Fibroblast of mammary gland (primary cell): ENCODE measurements at regions not wholly inside any gene's neighbourhood (a gene's known extent, or its start where the extent isn't known, plus 50 kb on each side); places are given as distances from the start of the nearest gene placed in this dataset.

ENCODE experiments used
- DNase-seq: peaks from one replicate; pipeline ENCODE4 v3.0.0-alpha.2; 2010; ENCODE audit warnings: low read depth
- H3K4me3 ChIP-seq: 2 replicates; pipeline ENCODE4 v1.5.1; 2011; ENCODE audit warnings: low read depth, mild to moderate bottlenecking, low read length, moderate library complexity; ENCODE audit not compliant: control insufficient read depth
- CTCF ChIP-seq: conservative IDR thresholded peaks from 2 replicates; pipeline ENCODE4 v1.5.1; 2011; ENCODE audit warnings: low read depth, low read length, inconsistent platforms; ENCODE audit not compliant: control insufficient read depth, insufficient read depth

GRCh38 chr11:70672991-70673653, 274.8 kb downstream of the CTTN start:
- no peak for TF ChIP-seq CTCF
- H3K4me3 ChIP-seq, result no peak overlapping the region
- no peak for DNase-seq

DNA sequence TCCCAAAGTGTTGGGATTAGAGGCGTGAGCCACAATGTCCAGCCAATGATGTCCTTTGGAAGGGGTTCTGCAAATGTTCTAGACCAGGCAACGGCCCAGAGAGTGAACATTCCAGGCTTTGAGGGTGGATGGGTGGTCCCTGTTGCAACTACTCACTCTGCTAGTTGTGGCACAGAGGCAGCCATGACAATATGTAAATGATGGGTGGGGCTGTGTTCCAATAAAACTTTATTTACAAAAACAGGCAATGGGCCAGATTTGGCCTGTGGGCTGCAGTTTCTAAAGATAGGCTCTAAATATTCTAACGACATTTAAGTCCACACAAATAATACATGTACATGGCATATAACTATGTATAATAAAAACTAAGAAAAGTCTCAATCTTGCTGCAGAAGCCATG, 276.3 kb downstream of the CTTN start:
- no peak for DNase-seq
- H3K4me3 ChIP-seq, result no peak overlapping the region
- TF ChIP-seq CTCF, result no peak

DNA sequence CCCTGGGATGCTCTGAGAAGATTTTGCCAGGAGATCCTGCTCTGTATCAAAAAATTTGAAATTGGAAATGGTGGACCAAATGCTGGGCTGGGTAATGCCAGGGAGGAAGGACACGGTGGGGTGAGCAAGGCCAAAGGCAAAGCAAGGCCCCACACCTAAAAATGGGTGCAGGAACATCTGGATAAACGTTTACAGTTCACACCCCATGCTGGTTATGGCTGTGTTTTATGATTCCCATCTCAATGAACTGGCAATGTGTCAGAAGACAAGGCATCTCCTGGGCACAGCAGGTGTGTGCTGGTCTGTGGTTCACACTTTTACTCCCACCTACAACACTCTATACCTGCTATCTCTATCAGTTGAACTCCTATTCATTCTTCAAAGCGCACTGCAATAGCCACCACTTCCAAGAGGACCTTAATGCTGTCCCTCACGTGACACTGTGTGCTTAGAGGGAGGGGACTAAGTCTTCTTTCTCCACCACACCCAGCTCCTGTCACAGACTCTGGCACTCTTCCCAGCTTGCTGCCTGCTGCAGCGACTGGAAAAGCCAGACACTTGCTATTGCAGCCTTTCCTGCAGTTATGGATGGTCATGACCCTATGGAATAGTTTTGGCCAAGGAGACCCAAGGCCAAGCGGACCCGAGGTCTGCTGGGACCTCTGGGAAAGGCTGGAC, 277.5 kb downstream of the CTTN start:
- no peak for DNase-seq
- no peak for TF ChIP-seq CTCF
- no peak overlapping the region for H3K4me3 ChIP-seq

DNA sequence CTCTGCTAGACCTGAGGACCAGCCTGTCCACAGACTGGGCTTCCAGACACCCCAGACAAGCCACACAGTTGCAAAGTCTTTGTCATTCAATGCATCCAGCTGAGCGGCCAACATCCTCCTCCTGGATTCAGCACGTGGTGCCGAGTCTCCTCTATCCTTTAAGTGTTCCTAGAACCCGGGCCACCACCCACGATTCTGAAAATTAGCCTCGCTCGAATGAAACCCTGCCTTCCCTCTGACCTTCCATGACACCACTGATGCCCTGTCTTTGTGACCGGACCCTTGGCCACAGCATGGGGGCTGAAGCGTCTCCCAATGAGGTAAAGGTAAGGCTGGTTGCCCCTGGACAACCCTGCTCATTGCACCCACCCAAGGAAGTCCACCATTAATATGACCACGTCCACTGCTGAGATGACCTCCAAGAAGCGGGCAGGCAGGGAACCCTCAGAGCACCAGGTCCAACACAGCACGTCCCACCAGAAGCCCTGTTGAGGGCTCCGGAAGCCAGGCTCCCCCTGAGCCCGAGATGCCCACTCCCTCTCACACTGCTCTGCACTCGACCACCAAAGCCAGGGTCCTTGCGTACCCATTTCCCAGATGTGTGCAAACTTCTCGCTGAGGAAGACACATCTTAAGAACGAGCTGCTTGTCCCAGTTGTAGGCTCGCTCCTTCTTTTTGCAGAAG, 279.0 kb downstream of the CTTN start:
- DNase-seq, result no peak
- no peak for TF ChIP-seq CTCF
- H3K4me3 ChIP-seq, result no peak overlapping the region

DNA sequence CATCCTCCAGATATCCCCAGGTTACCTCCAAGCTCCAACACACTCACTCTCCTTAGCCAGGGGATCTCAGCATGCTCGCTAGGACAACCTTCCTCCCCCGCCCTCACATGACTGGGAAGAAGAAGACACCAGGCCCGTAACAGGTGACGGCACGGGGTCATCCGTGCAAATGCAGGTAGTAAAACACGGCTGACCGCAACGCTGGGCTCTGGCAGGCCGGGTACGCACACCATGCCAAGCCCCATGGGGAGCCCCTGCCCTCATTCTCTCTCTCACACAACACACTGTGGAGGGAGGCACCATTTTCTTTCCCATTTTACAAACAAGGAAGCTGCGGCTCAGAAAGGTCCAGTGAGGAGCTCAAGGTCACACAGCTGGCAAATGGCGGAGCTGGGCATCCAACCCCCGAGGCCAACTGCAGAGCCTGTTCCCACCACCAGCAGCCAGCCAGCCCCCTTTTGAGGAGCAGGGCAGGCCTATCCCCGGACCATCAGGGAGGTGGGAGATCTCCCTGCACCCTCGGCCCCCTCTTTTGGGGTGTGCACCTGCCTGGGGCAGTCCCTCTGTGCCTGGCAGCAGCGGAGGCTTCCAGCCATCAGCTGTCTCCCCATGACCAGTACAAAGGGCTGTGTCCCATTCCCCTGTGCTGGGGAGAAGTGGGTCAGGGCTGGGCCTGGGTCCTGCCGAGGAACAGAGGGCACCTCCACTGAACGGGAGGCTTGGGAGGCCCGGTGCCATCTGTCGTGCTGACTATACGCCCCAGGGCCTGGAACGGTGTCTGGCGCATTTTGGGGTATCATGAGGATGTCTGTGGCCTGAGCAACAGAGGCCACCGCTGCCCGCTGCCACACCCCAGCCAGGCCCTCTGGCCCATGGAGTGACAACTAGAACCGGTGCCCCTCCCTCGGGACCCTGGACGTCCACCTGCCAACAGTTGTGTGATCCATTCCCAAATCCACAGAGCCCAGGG, 280.9 kb downstream of the CTTN start:
- no peak for DNase-seq
- TF ChIP-seq CTCF, result no peak
- no peak overlapping the region for H3K4me3 ChIP-seq

DNA sequence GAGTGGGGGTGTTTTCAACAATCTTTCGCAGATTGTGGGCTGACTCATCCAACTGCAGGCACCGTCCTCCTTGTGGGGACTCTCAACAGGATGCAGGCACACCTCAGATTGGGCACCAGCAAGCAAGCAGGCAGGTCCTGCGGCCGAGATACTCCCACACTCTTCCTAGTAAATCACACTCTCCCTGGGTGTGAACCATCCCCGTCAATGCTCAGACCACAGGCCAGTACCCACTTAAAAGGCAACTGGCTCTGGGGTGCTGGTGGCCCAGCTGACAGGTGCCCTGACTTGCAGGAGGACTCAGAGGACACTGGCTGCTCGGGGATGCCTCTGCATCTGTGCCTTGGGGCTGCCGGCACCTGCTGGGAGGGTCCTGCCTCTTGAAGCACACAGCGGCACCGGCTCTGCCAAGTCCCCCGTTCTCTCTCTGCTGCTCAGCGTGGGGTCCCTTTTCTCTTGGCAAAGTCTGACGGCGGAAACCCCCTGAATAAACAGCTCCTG, 282.5 kb downstream of the CTTN start:
- DNase-seq, result no peak
- no peak overlapping the region for H3K4me3 ChIP-seq
- TF ChIP-seq CTCF, result no peak
